Choroid plexus epithelial cell (primary cell): ENCODE measurements at regions not wholly inside any gene's neighbourhood (a gene's known extent, or its start where the extent isn't known, plus 50 kb on each side); places are given as distances from the start of the nearest gene placed in this dataset.

Source experiments
- DNase-seq: peaks from one replicate; pipeline ENCODE4 v3.0.0-alpha.2; 2010; ENCODE audit warnings: low read depth
- H3K4me3 ChIP-seq: 2 replicates; pipeline ENCODE4 v1.5.1; 2011; ENCODE audit warnings: low read depth, mild to moderate bottlenecking, control low read depth, low read length, moderate library complexity
- TF ChIP-seq, protein P1 (sequence below): conservative IDR thresholded peaks from 2 replicates; pipeline ENCODE4 v1.5.1; 2011; ENCODE audit warnings: low read depth, mild to moderate bottlenecking, control low read depth, inconsistent platforms, low read length, moderate library complexity

DNA sequence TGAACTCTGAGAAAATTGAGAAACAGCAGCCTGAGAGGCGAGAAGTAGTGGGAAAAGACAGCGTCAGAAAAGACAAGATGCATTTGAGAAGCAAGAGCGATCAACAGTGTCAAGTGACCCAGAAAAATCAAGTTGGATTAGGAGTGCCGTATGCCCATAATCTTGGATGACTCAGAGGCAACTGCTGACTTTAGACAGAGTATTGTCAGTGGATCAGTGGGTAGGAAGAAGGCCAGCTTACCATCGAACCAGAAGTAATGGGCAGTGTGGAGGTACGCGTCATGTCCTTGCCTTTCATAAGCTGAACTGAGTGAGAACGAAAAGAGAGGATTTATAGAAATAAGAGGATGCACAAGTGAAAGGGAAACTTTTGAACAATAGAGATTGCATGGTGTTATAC lies 151.0 kb upstream of the NAV3 start:
- no peak overlapping the region for H3K4me3 ChIP-seq
- DNase-seq, result peak; percentile 19
- TF ChIP-seq, protein P1, sequence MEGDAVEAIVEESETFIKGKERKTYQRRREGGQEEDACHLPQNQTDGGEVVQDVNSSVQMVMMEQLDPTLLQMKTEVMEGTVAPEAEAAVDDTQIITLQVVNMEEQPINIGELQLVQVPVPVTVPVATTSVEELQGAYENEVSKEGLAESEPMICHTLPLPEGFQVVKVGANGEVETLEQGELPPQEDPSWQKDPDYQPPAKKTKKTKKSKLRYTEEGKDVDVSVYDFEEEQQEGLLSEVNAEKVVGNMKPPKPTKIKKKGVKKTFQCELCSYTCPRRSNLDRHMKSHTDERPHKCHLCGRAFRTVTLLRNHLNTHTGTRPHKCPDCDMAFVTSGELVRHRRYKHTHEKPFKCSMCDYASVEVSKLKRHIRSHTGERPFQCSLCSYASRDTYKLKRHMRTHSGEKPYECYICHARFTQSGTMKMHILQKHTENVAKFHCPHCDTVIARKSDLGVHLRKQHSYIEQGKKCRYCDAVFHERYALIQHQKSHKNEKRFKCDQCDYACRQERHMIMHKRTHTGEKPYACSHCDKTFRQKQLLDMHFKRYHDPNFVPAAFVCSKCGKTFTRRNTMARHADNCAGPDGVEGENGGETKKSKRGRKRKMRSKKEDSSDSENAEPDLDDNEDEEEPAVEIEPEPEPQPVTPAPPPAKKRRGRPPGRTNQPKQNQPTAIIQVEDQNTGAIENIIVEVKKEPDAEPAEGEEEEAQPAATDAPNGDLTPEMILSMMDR, result no peak

DNA sequence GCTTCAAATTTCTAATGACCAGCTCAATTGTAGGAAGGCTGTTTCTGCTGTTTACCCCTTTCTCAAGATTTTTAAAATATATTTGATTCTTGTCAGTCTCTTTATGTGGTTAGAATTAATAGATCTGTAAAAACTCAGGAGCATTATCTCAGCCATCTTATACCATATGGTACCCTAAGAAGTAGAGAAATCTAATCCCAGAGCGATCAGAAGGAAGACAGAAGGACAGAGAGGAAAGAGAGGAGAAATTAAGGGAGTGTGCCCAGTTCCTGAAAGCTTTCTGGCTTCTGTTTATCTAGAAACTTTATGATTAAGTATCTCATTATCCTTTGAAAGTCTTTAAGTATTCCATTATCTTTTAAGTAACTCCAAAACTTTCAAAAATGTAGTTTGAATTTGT lies 152.1 kb upstream of the NAV3 start:
- no peak overlapping the region for H3K4me3 ChIP-seq
- TF ChIP-seq, protein P1, result no peak
- DNase-seq, result no peak

DNA sequence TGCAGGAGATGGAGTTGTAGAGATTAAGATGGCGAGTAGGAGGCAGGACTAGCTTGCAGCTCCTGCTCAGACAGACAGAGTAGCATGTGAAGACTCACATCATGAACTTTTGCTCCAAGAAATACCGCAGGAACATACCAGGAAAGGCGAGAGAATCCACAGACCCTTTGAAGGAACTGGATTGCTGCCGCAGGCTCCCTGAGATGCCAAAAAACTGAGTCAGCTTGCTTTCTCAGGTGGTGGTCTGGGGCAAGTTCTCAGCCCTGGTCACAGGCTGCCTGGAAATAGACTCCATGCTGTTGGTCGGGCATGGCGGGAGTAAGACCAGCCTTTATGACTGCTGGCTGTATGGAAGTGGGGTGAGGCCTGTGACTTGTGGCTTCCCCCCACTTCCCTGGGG lies 163.6 kb upstream of the NAV3 start:
- H3K4me3 ChIP-seq, result no peak overlapping the region
- peak; percentile 94 for DNase-seq
- TF ChIP-seq, protein P1, result no peak

GRCh38 chr12:77648716-77649115 lies 182.0 kb upstream of the NAV3 start:
- DNase-seq, result peak; percentile 43
- TF ChIP-seq, protein P1, result no peak
- no peak overlapping the region for H3K4me3 ChIP-seq

- TF ChIP-seq, protein P1, result no peak
- no peak overlapping the region for H3K4me3 ChIP-seq
- no peak for DNase-seq
Observed at GRCh38 chr12:77645966-77646598, 184.6 kb upstream of the NAV3 start.

DNA sequence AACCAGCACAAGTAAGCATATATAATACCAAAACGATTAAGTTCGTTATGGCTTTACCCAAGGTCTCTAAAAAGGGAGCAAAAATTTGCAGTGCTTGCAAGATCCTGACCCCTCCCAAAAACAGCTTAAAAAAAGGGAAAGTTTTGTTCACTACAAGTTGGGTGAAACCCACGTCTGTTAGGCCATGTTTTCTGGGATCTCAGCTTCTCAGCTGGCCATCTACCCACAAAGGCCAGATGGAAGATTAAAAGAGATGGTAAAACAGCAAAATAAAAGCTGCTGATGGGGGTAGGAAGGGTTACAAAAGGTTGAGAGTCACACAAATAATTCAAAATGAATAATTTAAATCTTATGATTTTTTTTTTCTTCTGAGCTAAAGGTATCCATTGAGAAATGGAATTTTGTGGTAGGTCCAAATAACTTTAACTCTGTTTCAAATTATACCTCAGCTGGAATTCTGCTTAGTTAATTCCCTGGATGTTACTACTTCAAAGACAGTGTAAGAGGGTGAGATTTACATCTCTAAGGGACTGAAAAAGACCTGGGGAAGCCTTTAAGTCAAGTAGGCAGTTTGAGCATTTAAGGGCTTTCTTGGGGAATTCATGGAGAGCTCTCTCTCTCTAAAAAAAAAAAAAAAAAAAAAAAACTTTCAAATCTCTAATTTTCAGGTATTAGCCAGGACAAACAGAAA lies 185.6 kb upstream of the NAV3 start:
- DNase-seq, result no peak
- TF ChIP-seq, protein P1, result no peak
- H3K4me3 ChIP-seq, result no peak overlapping the region

GRCh38 chr12:77642246-77642645 lies 188.4 kb upstream of the NAV3 start:
- TF ChIP-seq, protein P1, result no peak
- no peak overlapping the region for H3K4me3 ChIP-seq
- no peak for DNase-seq
